A549 (cell line): ENCODE measurements at regions not wholly inside any gene's neighbourhood (a gene's known extent, or its start where the extent isn't known, plus 50 kb on each side); places are given as distances from the start of the nearest gene placed in this dataset.

Source experiments
- CTCF ChIP-seq: fragments of >200 bp; sonication (Bioruptor Twin); formaldehyde crosslinking; IDR thresholded peaks from 3 replicates; pipeline ENCODE4 v1.5.1; 2016
- HOXA7 ChIP-seq: fragments of 250-450 bp; sonication (Bioruptor Pico); IDR thresholded peaks from 2 replicates; pipeline ENCODE4 v1.5.0; 2020; ENCODE audit warnings: mild to moderate bottlenecking, moderate library complexity
- JUNB ChIP-seq: fragments of >200 bp; sonication (Bioruptor Twin); formaldehyde crosslinking; IDR thresholded peaks from 2 replicates; pipeline ENCODE4 v1.6.1; 2016
- PHF8 ChIP-seq: fragments of 200-600 bp; sonication (generic); IDR thresholded peaks from 2 replicates; pipeline ENCODE4 v1.6.1; 2016; ENCODE audit warnings: low read depth, mild to moderate bottlenecking, antibody characterized with exemption, moderate library complexity, borderline replicate concordance
- POLR2A ChIP-seq: IDR thresholded peaks from 2 replicates; pipeline ENCODE4 v1.6.1; 2012; ENCODE audit warnings: mild to moderate bottlenecking, low read length
- SMC3 ChIP-seq: fragments of >200 bp; sonication (Bioruptor Twin); formaldehyde crosslinking; IDR thresholded peaks from 3 replicates; pipeline ENCODE4 v1.6.1; 2018; ENCODE audit warnings: inconsistent platforms
- ZC3H11A ChIP-seq: fragments of 450-650 bp; IDR thresholded peaks from 2 replicates; pipeline ENCODE4 v1.6.1; 2014; ENCODE audit warnings: antibody characterized with exemption, mild to moderate bottlenecking

GRCh38 chr3:176005564-176005963 lies 1146.4 kb downstream of the NAALADL2 start:
- TF ChIP-seq CTCF, result no peak
- TF ChIP-seq PHF8, result no peak
- TF ChIP-seq SMC3, result no peak
- TF ChIP-seq JUNB, result no peak
- TF ChIP-seq POLR2A, result no peak
- TF ChIP-seq HOXA7, result no peak
- no peak for TF ChIP-seq ZC3H11A
